ENCODE measurements at regions not wholly inside any gene's neighbourhood (a gene's known extent, or its start where the extent isn't known, plus 50 kb on each side); places are given as distances from the start of the nearest gene placed in this dataset.

DNA sequence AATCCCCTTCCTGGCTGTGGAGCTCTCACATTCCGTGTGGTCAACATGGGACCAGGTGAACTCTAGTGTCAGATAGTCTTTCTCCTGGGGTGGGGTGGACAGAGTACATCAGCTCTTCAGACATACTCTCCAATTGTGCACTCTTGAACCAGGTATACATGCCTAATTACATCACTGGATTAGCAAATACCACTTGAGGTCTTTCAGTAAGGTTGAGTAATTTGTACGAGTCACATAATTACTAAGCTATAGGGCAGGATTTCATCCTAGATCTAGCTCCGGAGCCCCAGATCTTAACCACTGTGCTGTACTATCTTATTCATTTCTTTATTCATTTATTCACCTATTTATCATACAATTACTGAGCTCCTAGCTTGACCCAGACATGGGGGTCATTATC lies 821.3 kb downstream of the TFAP2A start:
- Histone ChIP-seq H3K27ac (ENCODE audit: low read depth in 1 of 2, low read length in 2 of 2) (no peak overlapping the region), H3K4me1 (ENCODE audit: control insufficient read depth in 4 of 4, insufficient read depth in 4 of 4, low read length in 3 of 4) (no peaks in the 10 kb centered on the region), H3K27me3 (ENCODE audit: control insufficient read depth in 4 of 4, insufficient read depth in 4 of 4, low read length in 3 of 4) (no peaks in the 10 kb centered on the region), H3K9me3 (ENCODE audit: control insufficient read depth in 4 of 4, low read length in 3 of 4) (no peaks in the 10 kb centered on the region), H3K4me3 (ENCODE audit: low read depth in 1 of 3, low read length in 3 of 3) (no peak overlapping the region), H3K9ac (ENCODE audit: low read depth in 1 of 2, low read length in 2 of 2) (no peak overlapping the region), H3K36me3 (ENCODE audit: control insufficient read depth in 4 of 4, insufficient read depth in 3 of 4, low read depth in 1 of 4, low read length in 3 of 4) (no peaks in the 10 kb centered on the region)
- TF ChIP-seq FOXA2 (IDR thresholded peaks at IDR 0.05) (no peak), YY1 (IDR thresholded peaks at IDR 0.05) (no peak), FOXA1 (IDR thresholded peaks at IDR 0.05) (no peak), RAD21 (IDR thresholded peaks at IDR 0.05) (no peak), HNF4G (IDR thresholded peaks at IDR 0.05) (no peak), EGR1 (IDR thresholded peaks at IDR 0.05; ENCODE audit: low read depth in 2 of 2) (no peak)
- WGBS = 77% methylated on average over 3 of the region's 3 CpGs
- DNase-seq (ENCODE audit: low spot score) = no peak

DNA sequence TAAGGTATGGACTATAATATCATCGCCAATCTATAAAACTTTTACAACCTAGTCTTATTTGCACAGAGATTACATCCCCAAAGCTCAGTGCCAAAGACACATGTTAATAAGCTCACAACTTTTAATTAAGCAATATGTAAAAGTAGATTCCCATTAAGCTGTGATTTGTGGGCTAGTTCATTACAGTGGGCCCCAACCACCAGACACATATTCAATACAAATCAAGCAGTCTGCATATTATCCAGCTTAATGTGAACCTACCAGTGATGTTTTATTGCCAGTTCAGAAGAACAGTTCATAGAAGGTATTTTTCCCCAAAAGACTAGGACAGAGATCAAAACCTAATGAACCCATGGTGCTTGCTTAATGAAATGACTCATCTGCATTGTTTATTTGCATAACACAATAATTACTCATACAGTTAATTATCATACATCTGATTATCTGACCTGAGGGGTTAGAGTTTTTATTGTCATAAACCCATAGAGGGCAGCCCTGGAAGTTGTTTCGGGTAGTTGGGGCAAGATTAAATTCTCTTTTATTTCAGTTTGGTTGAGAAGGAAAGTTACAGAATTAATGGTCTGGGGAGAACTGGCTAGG lies 831.0 kb downstream of the TFAP2A start:
- H3K36me3 ChIP-seq (ENCODE audit: control insufficient read depth in 4 of 4, insufficient read depth in 3 of 4, low read depth in 1 of 4, low read length in 3 of 4) = no peaks in the 10 kb centered on the region
- H3K4me3 ChIP-seq (ENCODE audit: low read depth in 1 of 3, low read length in 3 of 3) = no peak overlapping the region
- no peaks in the 10 kb centered on the region for H3K4me1 ChIP-seq (ENCODE audit: control insufficient read depth in 4 of 4, insufficient read depth in 4 of 4, low read length in 3 of 4)
- H3K9ac ChIP-seq (ENCODE audit: low read depth in 1 of 2, low read length in 2 of 2) = no peak overlapping the region
- TF ChIP-seq, protein P1, sequence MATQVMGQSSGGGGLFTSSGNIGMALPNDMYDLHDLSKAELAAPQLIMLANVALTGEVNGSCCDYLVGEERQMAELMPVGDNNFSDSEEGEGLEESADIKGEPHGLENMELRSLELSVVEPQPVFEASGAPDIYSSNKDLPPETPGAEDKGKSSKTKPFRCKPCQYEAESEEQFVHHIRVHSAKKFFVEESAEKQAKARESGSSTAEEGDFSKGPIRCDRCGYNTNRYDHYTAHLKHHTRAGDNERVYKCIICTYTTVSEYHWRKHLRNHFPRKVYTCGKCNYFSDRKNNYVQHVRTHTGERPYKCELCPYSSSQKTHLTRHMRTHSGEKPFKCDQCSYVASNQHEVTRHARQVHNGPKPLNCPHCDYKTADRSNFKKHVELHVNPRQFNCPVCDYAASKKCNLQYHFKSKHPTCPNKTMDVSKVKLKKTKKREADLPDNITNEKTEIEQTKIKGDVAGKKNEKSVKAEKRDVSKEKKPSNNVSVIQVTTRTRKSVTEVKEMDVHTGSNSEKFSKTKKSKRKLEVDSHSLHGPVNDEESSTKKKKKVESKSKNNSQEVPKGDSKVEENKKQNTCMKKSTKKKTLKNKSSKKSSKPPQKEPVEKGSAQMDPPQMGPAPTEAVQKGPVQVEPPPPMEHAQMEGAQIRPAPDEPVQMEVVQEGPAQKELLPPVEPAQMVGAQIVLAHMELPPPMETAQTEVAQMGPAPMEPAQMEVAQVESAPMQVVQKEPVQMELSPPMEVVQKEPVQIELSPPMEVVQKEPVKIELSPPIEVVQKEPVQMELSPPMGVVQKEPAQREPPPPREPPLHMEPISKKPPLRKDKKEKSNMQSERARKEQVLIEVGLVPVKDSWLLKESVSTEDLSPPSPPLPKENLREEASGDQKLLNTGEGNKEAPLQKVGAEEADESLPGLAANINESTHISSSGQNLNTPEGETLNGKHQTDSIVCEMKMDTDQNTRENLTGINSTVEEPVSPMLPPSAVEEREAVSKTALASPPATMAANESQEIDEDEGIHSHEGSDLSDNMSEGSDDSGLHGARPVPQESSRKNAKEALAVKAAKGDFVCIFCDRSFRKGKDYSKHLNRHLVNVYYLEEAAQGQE (IDR thresholded peaks at IDR 0.05) = no peak
- TF ChIP-seq YY1 (IDR thresholded peaks at IDR 0.05) (no peak), GABPA (IDR thresholded peaks at IDR 0.05 in 1 of 2, conservative IDR thresholded peaks at IDR 0.05 in 1 of 2) (no peak)
- no peaks in the 10 kb centered on the region for H3K27me3 ChIP-seq (ENCODE audit: control insufficient read depth in 4 of 4, insufficient read depth in 4 of 4, low read length in 3 of 4)
- H3K27ac ChIP-seq (ENCODE audit: low read depth in 1 of 2, low read length in 2 of 2) = no peak overlapping the region
- no peak for DNase-seq (ENCODE audit: low spot score)
- 86% methylated on average over 2 of the region's 2 CpGs for WGBS
- H3K9me3 ChIP-seq (ENCODE audit: control insufficient read depth in 4 of 4, low read length in 3 of 4) = no peaks in the 10 kb centered on the region

DNA sequence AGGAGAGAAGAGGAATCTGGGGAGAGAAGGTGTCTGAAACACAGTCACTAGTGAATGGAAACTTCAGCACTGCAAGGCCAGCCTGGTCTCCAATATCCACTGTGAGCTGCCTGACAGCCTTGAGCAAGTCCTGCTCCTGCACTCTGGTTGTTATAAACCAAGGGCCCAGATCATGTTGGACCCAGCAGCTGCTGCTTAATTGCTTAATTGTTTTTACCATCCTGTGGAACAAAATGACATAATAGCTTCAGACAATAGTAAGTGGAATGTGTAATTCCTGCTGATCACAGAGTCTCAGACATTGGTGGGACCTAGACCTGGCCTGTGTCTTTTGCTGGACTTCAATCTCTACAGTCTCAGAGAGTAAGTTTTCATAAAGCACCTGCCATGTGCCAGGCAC lies 833.7 kb downstream of the TFAP2A start:
- no peak overlapping the region for H3K4me3 ChIP-seq (ENCODE audit: low read depth in 1 of 3, low read length in 3 of 3)
- H3K9ac ChIP-seq (ENCODE audit: low read depth in 1 of 2, low read length in 2 of 2) = no peak overlapping the region
- H3K9me3 ChIP-seq (ENCODE audit: control insufficient read depth in 4 of 4, low read length in 3 of 4) = no peaks in the 10 kb centered on the region
- DNase-seq (ENCODE audit: low spot score) = no peak
- TF ChIP-seq RXRA (IDR thresholded peaks at IDR 0.05) (no peak), HNF4G (IDR thresholded peaks at IDR 0.05) (no peak), EGR1 (IDR thresholded peaks at IDR 0.05; ENCODE audit: low read depth in 2 of 2) (no peak), FOXA1 (IDR thresholded peaks at IDR 0.05) (no peak), GABPA (IDR thresholded peaks at IDR 0.05 in 1 of 2, conservative IDR thresholded peaks at IDR 0.05 in 1 of 2) (no peak)
- TF ChIP-seq, protein P2, sequence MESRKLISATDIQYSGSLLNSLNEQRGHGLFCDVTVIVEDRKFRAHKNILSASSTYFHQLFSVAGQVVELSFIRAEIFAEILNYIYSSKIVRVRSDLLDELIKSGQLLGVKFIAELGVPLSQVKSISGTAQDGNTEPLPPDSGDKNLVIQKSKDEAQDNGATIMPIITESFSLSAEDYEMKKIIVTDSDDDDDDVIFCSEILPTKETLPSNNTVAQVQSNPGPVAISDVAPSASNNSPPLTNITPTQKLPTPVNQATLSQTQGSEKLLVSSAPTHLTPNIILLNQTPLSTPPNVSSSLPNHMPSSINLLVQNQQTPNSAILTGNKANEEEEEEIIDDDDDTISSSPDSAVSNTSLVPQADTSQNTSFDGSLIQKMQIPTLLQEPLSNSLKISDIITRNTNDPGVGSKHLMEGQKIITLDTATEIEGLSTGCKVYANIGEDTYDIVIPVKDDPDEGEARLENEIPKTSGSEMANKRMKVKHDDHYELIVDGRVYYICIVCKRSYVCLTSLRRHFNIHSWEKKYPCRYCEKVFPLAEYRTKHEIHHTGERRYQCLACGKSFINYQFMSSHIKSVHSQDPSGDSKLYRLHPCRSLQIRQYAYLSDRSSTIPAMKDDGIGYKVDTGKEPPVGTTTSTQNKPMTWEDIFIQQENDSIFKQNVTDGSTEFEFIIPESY (IDR thresholded peaks at IDR 0.05) = no peak
- H3K27me3 ChIP-seq (ENCODE audit: control insufficient read depth in 4 of 4, insufficient read depth in 4 of 4, low read length in 3 of 4) = peaks cover 0 to 4% (median 0%) of the 10 kb centered on the region in 4 donors
- H3K4me1 ChIP-seq (ENCODE audit: control insufficient read depth in 4 of 4, insufficient read depth in 4 of 4, low read length in 3 of 4) = no peaks in the 10 kb centered on the region
- H3K36me3 ChIP-seq (ENCODE audit: control insufficient read depth in 4 of 4, insufficient read depth in 3 of 4, low read depth in 1 of 4, low read length in 3 of 4) = no peaks in the 10 kb centered on the region
- H3K27ac ChIP-seq (ENCODE audit: low read depth in 1 of 2, low read length in 2 of 2) = no peak overlapping the region

Measured in liver (tissue), 7 donors.